ENCODE measurements at regions not wholly inside any gene's neighbourhood (a gene's known extent, or its start where the extent isn't known, plus 50 kb on each side); places are given as distances from the start of the nearest gene placed in this dataset.

- intact Hi-C loops (cut with DNase I) = no loop called here
- ATAC-seq (no peak), DNase-seq (no peak)
Measured at GRCh38 chr18:75799449-75800330, 372.2 kb upstream of the SMIM21 start.

GRCh38 chr18:75797046-75797445 is 369.5 kb upstream of the SMIM21 start:
- DNase-seq (no peak), ATAC-seq (no peak)
- intact Hi-C loops (cut with DNase I) = no loop called here

DNA sequence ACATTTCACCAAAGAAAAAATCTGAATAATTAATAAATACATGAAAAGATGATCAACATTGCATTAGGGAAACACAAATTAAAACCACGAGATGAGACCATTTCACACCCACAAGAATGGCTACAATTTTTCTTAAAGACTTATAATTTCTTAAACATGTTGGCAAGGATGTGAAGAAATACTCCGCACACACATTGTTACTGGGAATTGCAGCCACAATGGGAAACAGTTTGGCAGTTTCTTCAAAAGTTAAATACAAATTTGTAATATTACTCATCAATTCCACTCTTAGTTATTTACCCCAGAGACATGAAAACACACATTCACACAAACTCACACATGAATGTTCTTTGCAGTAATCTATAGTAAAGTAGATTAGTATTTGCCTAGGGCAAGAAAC is 363.3 kb upstream of the SMIM21 start:
- no peak for ATAC-seq
- DNase-seq = no peak
- intact Hi-C loops (cut with DNase I) = no loop called here

DNA sequence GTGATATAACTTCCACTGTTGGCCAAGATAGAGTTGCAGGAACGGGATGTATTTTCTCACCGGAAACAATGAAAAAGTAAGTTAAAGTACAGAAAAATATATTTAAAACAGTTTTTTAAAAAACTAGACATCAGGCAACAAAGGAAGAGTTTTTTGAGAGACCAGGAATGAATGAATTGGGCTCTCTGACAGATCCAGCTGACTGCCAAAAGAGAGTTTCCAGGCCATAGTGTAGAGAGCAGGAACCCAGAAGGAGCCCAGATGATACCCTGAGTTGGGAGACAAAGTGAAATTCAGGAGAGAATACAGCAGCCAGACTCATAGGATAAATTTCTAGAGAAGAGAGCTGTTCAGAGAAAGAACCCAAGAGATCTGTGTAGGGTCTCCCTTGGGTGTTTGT is 362.6 kb upstream of the SMIM21 start:
- no peak for DNase-seq
- ATAC-seq = no peak
- intact Hi-C loops (cut with DNase I) = no loop called here

DNA sequence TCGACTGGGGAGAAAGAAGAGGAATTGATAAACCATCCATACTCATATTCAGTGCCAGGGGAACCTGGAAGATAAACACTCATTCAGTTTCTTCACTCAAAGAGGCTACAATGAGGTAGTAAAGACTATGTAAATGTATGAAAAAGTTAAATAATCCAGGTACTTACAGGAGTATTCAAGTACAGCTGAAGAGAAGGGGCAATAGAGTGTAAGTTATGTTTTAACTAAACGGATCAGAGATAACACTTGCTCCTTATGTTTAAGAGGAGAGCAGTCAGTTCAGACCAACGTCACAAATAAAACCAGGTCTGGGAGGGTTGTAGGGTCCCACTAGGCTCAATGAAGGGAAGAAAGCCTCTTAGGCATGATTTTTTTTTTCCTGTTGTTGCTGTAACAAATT is 358.3 kb upstream of the SMIM21 start:
- no peak for ATAC-seq
- intact Hi-C loops (cut with DNase I) = no loop called here
- DNase-seq = no peak

- DNase-seq (no peak), ATAC-seq (no peak)
- intact Hi-C loops (cut with DNase I) = no loop called here
Measured at GRCh38 chr18:75785206-75785605, 357.7 kb upstream of the SMIM21 start.

GRCh38 chr18:75784390-75784789 is 356.9 kb upstream of the SMIM21 start:
- intact Hi-C loops (cut with DNase I) = no loop called here
- no peak for ATAC-seq

DNA sequence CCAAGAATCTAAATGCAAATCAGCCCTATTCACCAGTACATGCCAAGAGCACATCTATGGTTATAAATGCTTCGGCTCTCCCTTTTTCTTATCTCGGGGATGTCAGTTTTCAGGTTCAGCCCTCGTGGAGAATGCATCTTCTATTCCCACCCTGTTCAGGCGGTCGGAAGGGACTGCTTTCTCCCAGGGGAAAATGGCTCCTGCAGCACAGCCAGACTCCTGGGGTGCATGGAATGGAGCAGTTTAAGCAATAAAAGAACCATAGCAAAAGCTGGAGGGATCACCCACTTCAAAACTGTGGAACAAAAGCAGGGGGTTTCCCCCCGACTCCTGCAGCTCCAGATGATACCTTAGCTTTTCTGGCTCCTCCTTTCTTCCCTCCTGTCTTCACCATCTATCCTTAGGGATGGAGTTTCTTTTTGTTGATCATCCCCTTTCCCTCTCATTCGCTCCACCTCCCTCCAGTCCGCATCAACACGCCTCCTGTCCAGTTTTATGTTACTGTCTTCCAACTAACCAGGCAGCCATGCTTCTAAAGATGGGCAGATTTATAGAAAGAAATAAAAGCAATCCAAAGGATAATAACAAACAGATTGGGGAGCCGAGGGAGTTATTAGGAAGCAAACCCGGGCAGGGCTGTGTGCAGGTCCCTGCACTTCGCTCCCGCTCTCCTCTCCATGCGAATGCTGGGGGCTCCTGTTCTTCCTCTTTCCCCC is 356.2 kb upstream of the SMIM21 start:
- ATAC-seq (no peak), DNase-seq (no peak)
- intact Hi-C loops (cut with DNase I) = no loop called here

More at GRCh38 chr18:75784390-75784789, 356.9 kb upstream of the SMIM21 start:
- DNase-seq = no peak

DNA sequence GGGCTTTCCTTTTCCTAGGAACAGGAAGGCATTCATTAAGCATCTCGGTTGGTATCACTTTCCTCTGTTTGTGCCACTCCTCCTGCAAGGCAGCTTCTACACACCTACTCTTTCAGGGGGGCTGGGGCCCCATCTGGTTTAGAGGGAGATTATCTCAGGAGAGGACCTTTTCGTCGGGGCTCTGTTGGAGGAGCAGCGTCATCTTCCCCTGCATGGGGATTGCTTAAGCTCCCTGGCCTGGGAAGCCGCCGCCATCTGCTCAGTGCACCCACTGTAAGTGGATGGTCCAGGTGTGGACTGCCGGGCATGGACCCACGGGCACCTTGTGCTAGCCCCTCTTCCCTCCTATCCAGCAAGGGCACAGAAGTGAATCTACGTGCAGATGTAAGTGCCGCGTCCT is 355.3 kb upstream of the SMIM21 start:
- intact Hi-C loops (cut with DNase I) = no loop called here
- ATAC-seq (no peak), DNase-seq (no peak)

DNA sequence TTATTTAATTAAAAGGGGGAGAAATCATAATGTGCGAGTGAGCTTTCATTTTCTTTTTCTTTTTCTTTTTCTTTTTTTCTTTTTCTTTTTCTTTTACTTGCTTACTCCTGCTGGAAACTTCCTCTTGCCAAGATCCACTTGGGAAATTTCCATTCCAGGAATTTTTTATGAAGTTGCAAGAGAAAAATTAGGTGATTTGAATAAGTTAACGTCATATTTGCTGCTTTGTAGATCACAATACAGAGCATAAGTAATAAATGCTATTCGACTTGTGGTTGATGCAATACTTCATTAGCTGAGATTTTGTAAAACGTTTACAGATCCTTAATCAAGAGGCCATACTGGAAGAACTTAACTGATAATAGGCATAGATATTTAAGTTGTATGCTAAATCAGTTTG is 354.7 kb upstream of the SMIM21 start:
- intact Hi-C loops (cut with DNase I) = no loop called here
- ATAC-seq (no peak), DNase-seq (no peak)

DNA sequence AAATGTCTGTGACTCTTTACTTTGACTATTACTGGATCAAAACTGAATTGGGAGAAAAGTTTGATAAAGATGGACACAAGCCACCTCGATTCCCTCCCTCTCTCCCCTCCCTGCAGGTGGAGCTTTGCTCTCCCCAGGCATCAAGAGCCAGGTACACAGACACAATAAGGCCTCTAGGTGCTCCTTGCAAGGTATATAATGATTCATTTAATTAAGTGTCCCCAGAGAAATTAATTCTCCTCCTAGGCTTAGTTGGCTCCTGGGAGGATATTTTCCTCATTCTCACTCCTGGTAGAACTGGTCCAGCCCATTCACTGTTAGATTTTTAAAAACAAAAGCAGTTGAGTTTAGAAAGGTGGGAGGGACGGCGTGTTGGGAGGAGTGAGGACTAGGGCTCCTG is 352.4 kb upstream of the SMIM21 start:
- DNase-seq (no peak), ATAC-seq (no peak)
- intact Hi-C loops (cut with DNase I) = no loop called here

- intact Hi-C loops (cut with DNase I) = no loop called here
- DNase-seq (no peak), ATAC-seq (no peak)
Measured at GRCh38 chr18:75779450-75779849, 351.9 kb upstream of the SMIM21 start.

DNA sequence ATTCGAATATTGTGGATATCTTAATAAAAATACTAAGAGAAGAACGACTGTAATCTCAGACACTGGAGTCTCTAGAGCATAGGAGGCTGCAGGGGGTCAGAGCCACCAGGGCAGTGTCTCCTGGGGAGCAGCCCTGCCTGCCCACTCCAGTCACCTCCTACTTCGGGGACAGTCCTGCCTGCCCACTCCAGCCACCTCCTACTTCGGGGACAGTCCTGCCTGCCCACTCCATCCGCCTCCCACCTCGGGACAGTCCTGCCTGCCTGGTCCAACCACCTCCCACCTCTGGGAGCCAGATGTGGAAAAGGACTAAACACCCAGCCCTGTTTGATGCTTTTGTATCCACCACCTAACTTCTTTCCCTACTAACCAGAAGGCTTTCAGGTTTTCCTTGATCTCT is 350.1 kb upstream of the SMIM21 start:
- no peak for ATAC-seq
- intact Hi-C loops (cut with DNase I) = no loop called here
- no peak for DNase-seq

DNA sequence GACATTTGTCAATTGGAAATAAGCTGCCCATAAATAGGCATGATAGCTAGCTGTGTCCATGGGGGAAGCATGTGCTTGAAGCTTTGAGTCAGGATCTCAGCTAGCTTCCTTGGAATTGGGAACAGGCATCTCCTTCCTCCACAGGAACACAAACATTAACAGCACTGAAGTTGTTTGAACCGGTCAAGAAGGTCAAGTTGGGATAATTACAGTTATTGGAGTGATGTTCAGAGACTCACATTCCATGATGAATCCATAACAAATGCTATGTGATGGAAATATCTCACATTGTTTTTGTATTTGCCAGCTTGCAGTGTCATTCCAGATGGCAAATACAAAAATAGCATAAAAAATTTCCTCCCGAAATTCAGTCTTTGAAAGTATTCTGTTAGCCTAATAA is 347.6 kb upstream of the SMIM21 start:
- DNase-seq (no peak), ATAC-seq (no peak)
- intact Hi-C loops (cut with DNase I) = no loop called here

- intact Hi-C loops (cut with DNase I) = no loop called here
- DNase-seq (no peak), ATAC-seq (no peak)
Measured at GRCh38 chr18:75773618-75774017, 346.1 kb upstream of the SMIM21 start.

GRCh38 chr18:75762758-75763157 is 335.3 kb upstream of the SMIM21 start:
- intact Hi-C loops (cut with DNase I) = no loop called here
- ATAC-seq (no peak), DNase-seq (no peak)

- no peak for ATAC-seq
- intact Hi-C loops (cut with DNase I) = no loop called here
- no peak for DNase-seq
Measured at GRCh38 chr18:75760208-75760607, 332.7 kb upstream of the SMIM21 start.

- no peak for DNase-seq
- intact Hi-C loops (cut with DNase I) = no loop called here
- ATAC-seq = no peak
Measured at GRCh38 chr18:75757951-75758350, 330.4 kb upstream of the SMIM21 start.

- ATAC-seq = no peak
- intact Hi-C loops (cut with DNase I) = no loop called here
Measured at GRCh38 chr18:75754433-75754832, 326.9 kb upstream of the SMIM21 start.

DNA sequence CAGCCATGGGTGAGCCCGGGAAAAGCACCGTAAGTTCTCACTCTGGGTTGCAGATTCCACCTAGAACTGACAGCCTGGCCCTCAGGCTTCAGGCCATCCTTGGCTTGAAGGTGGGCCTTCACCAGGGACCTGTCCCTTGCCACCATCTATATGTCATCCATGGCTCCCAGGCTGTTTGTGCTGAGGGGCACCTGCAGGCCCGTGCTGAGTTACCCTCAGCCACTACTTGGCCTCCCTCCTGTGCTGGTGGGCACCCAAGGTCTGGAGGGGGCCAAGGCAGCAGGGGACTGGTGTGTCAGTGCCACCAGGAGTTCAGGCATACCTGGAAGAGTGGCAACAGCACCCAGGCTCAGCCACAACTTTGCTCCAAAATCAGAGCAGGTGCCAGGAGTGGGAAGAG is 326.2 kb upstream of the SMIM21 start:
- intact Hi-C loops (cut with DNase I) = no loop called here
- ATAC-seq = no peak
- DNase-seq = no peak

More at GRCh38 chr18:75754433-75754832, 326.9 kb upstream of the SMIM21 start:
- no peak for DNase-seq

DNA sequence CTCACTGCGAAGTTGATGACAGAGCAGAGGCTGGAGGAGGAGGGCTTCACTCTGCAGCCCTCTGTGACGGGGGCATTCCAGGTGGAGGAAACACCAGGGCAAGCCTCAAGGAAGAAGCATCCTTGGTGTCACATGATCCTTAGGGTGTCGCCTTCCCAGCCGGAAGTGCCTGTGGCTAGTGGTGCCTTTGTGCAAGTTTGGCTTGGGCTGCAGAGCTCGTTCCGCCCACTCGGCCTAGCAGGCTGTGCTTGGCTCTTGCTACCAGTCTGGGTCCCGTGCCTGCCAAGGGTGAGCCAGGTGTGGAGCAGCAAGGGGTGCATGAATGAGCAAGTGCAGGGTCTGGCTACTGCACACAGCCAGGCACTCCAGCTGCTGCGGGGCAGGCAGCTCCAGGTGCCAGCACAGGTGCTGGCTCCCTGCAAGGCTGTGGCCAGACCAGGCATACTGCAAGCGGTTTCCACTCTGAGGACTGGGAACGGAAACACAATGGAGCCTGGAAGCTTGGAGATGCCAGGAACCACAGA is 325.3 kb upstream of the SMIM21 start:
- ATAC-seq = no peak
- intact Hi-C loops (cut with DNase I) = no loop called here

More for the DNA sequence above, 325.3 kb upstream of the SMIM21 start:
- DNase-seq = no peak
